CD4-positive, alpha-beta memory T cell (primary cell): ENCODE measurements at regions not wholly inside any gene's neighbourhood (a gene's known extent, or its start where the extent isn't known, plus 50 kb on each side); places are given as distances from the start of the nearest gene placed in this dataset.

Experiments used
- CTCF ChIA-PET: fragments of 350-600 bp; sonication (Branson Sonifier 250); formaldehyde crosslinking; loops from one replicate; lab custom pipeline; 2021; ENCODE audit warnings: inconsistent platforms; ENCODE audit not compliant: partially characterized antibody; lab: Charles Lee
- POLR2A ChIA-PET: fragments of 350-600 bp; sonication (Branson Sonifier 250); formaldehyde crosslinking; loops from one replicate; lab custom pipeline; 2021; ENCODE audit not compliant: partially characterized antibody; lab: Charles Lee
- DNase-seq, 5 donors: peaks; one replicate each; pipeline versions ENCODE4 v3.0.0 to v3.0.0-alpha.2; 2020 to 2022; ENCODE audit warnings: mixed read lengths in 1 of 5
- H3K27ac ChIP-seq: one replicate; pipeline ENCODE4 v1.7.0; 2013; ENCODE audit warnings: low read depth, low read length
- H3K27me3 ChIP-seq: 2 replicates; pipeline ENCODE4 v1.7.0; 2013; ENCODE audit warnings: mild to moderate bottlenecking, low read length, moderate library complexity; ENCODE audit not compliant: insufficient read depth
- H3K36me3 ChIP-seq: 2 replicates; pipeline ENCODE4 v1.7.0; 2013; ENCODE audit warnings: mild to moderate bottlenecking, low read length, moderate library complexity; ENCODE audit not compliant: insufficient read depth
- H3K4me1 ChIP-seq: 2 replicates; pipeline ENCODE4 v1.7.0; 2013; ENCODE audit warnings: mild to moderate bottlenecking, low read length, moderate library complexity; ENCODE audit not compliant: insufficient read depth
- H3K4me3 ChIP-seq, 2 donors: one replicate each; pipeline ENCODE4 v1.7.0; 2013; ENCODE audit warnings: low read length in 2 of 2, mild to moderate bottlenecking in 1 of 2
- H3K9me3 ChIP-seq, 2 donors: one replicate each; pipeline ENCODE4 v1.7.0; 2013; ENCODE audit warnings: low read length in 2 of 2, control low read depth in 1 of 2; ENCODE audit not compliant: control insufficient read depth in 1 of 2
- H3K27ac Mint-ChIP-seq, 7 donors: one replicate each; pipeline ENCODE4 v1.8.0; 2020 to 2021; ENCODE audit warnings: mixed read lengths in 7 of 7, mild to moderate bottlenecking in 6 of 7, inconsistent platforms in 3 of 7, moderate library complexity in 3 of 7
- H3K27me3 Mint-ChIP-seq, 2 donors: one replicate each; pipeline ENCODE4 v1.8.0; 2020 to 2021; ENCODE audit warnings: mixed read lengths in 2 of 2
- H3K36me3 Mint-ChIP-seq, 2 donors: one replicate each; pipeline ENCODE4 v1.8.0; 2020 to 2021; ENCODE audit warnings: mixed read lengths in 2 of 2, inconsistent platforms in 1 of 2, mild to moderate bottlenecking in 1 of 2
- H3K4me1 Mint-ChIP-seq, 4 donors: one replicate each; pipeline ENCODE4 v1.8.0; 2020 to 2021; ENCODE audit warnings: mixed read lengths in 4 of 4, mild to moderate bottlenecking in 1 of 4
- H3K4me3 Mint-ChIP-seq, 8 donors: one replicate each; pipeline ENCODE4 v1.8.0; 2020 to 2021; ENCODE audit warnings: mixed read lengths in 8 of 8, mild to moderate bottlenecking in 7 of 8, moderate library complexity in 6 of 8, inconsistent platforms in 3 of 8
- H3K9me3 Mint-ChIP-seq, 8 donors: one replicate each; pipeline ENCODE4 v1.8.0; 2020 to 2021; ENCODE audit warnings: mixed read lengths in 8 of 8, mild to moderate bottlenecking in 5 of 8, inconsistent platforms in 3 of 8, moderate library complexity in 1 of 8
- intact Hi-C: fragments of 100-400 bp; cut with micrococcal nuclease; formaldehyde crosslinking; loops from one replicate; pipeline ENCODE4 v1.15.1; 2023

GRCh38 chr13:99867535-99868257 lies 103.9 kb downstream of the ZIC5 start:
- intact Hi-C loops, result no loop called here
- ChIA-PET POLR2A (no interaction called here), CTCF (no interaction called here)
- no peak for DNase-seq
- Histone ChIP-seq H3K4me1 (no peaks in the 10 kb centered on the region), H3K27me3 (no peaks in the 10 kb centered on the region), H3K9me3 (no peaks in the 10 kb centered on the region), H3K4me3 (no peak overlapping the region), H3K27ac (no peak overlapping the region), H3K36me3 (no peaks in the 10 kb centered on the region)
- Mint-ChIP-seq H3K4me3 (no peak overlapping the region), H3K9me3 (no peaks in the 10 kb centered on the region), H3K27ac (no peak overlapping the region), H3K4me1 (no peaks in the 10 kb centered on the region), H3K27me3 (no peaks in the 10 kb centered on the region), H3K36me3 (peaks cover 1 to 58% of the 10 kb centered on the region in 2 donors)

GRCh38 chr13:99866781-99867180 lies 104.8 kb downstream of the ZIC5 start:
- Mint-ChIP-seq H3K4me1 (no peaks in the 10 kb centered on the region), H3K27me3 (no peaks in the 10 kb centered on the region), H3K27ac (no peak overlapping the region), H3K36me3 (peaks cover 1 to 64% of the 10 kb centered on the region in 2 donors), H3K9me3 (no peaks in the 10 kb centered on the region), H3K4me3 (no peak overlapping the region)
- no peaks in the 10 kb centered on the region for H3K4me1 ChIP-seq
- H3K27ac ChIP-seq, result no peak overlapping the region
- ChIA-PET CTCF (no interaction called here), POLR2A (no interaction called here)
- no peaks in the 10 kb centered on the region for H3K36me3 ChIP-seq
- DNase-seq, result no peak
- intact Hi-C loops, result no loop called here
- H3K9me3 ChIP-seq, result no peaks in the 10 kb centered on the region
- H3K4me3 ChIP-seq, result no peak overlapping the region
- H3K27me3 ChIP-seq, result no peaks in the 10 kb centered on the region

GRCh38 chr13:99865420-99865930 lies 106.1 kb downstream of the ZIC5 start:
- no peaks in the 10 kb centered on the region for H3K36me3 ChIP-seq
- Mint-ChIP-seq H3K4me1 (peaks cover 0 to 5% (median 0%) of the 10 kb centered on the region in 4 donors), H3K27me3 (no peaks in the 10 kb centered on the region), H3K4me3 (no peak overlapping the region), H3K36me3 (peaks cover 1 to 55% of the 10 kb centered on the region in 2 donors), H3K27ac (no peak overlapping the region), H3K9me3 (no peaks in the 10 kb centered on the region)
- no peak overlapping the region for H3K4me3 ChIP-seq
- H3K4me1 ChIP-seq, result peaks cover under 1% of the 10 kb centered on the region
- intact Hi-C loops, result no loop called here
- no peak overlapping the region for H3K27ac ChIP-seq
- POLR2A ChIA-PET, result no interaction called here
- no peak for DNase-seq
- CTCF ChIA-PET, result no interaction called here
- H3K9me3 ChIP-seq, result no peaks in the 10 kb centered on the region
- no peaks in the 10 kb centered on the region for H3K27me3 ChIP-seq

- intact Hi-C loops, result no loop called here
- peaks cover 4 to 12% (median 4%) of the 10 kb centered on the region in 4 donors for H3K4me1 Mint-ChIP-seq
- no peaks in the 10 kb centered on the region for H3K27me3 Mint-ChIP-seq
- no peak overlapping the region for H3K27ac Mint-ChIP-seq
- H3K9me3 Mint-ChIP-seq, result no peaks in the 10 kb centered on the region
- H3K36me3 Mint-ChIP-seq, result peaks cover 1 to 59% of the 10 kb centered on the region in 2 donors
- H3K4me1 ChIP-seq, result peaks cover 9% of the 10 kb centered on the region
- DNase-seq, result no peak
- H3K4me3 ChIP-seq, result no peak overlapping the region
- CTCF ChIA-PET, result no interaction called here
- POLR2A ChIA-PET, result no interaction called here
- no peaks in the 10 kb centered on the region for H3K36me3 ChIP-seq
- no peaks in the 10 kb centered on the region for H3K27me3 ChIP-seq
- no peaks in the 10 kb centered on the region for H3K9me3 ChIP-seq
- no peak overlapping the region for H3K27ac ChIP-seq
- H3K4me3 Mint-ChIP-seq, result no peak overlapping the region
These were observed 107.0 kb downstream of the ZIC5 start for GRCh38 chr13:99864627-99864990.

- H3K4me3 ChIP-seq, result no peak overlapping the region
- no peak for DNase-seq
- H3K9me3 ChIP-seq, result no peaks in the 10 kb centered on the region
- no peak overlapping the region for H3K27ac ChIP-seq
- no peaks in the 10 kb centered on the region for H3K36me3 ChIP-seq
- CTCF ChIA-PET, result no interaction called here
- H3K4me1 Mint-ChIP-seq, result peaks cover 10 to 18% (median 10%) of the 10 kb centered on the region in 4 donors
- no peaks in the 10 kb centered on the region for H3K9me3 Mint-ChIP-seq
- no peak overlapping the region for H3K4me3 Mint-ChIP-seq
- H3K36me3 Mint-ChIP-seq, result peaks cover 1 to 60% of the 10 kb centered on the region in 2 donors
- intact Hi-C loops, result no loop called here
- no peaks in the 10 kb centered on the region for H3K27me3 Mint-ChIP-seq
- POLR2A ChIA-PET, result no interaction called here
- H3K4me1 ChIP-seq, result peaks cover 9% of the 10 kb centered on the region
- no peaks in the 10 kb centered on the region for H3K27me3 ChIP-seq
- H3K27ac Mint-ChIP-seq, result no peak overlapping the region
These were observed 107.6 kb downstream of the ZIC5 start for GRCh38 chr13:99863789-99864626.

- ChIA-PET POLR2A (no interaction called here), CTCF (no interaction called here)
- Mint-ChIP-seq H3K36me3 (peaks cover 1 to 51% of the 10 kb centered on the region in 2 donors), H3K9me3 (no peaks in the 10 kb centered on the region), H3K27ac (no peak overlapping the region), H3K4me1 (peaks cover 13 to 30% (median 20%) of the 10 kb centered on the region in 4 donors), H3K27me3 (no peaks in the 10 kb centered on the region), H3K4me3 (no peak overlapping the region)
- H3K27ac ChIP-seq, result no peak overlapping the region
- intact Hi-C loops, result no loop called here
- H3K4me3 ChIP-seq, result no peak overlapping the region
- H3K36me3 ChIP-seq, result no peaks in the 10 kb centered on the region
- H3K27me3 ChIP-seq, result no peaks in the 10 kb centered on the region
- peaks cover 9% of the 10 kb centered on the region for H3K4me1 ChIP-seq
- H3K9me3 ChIP-seq, result no peaks in the 10 kb centered on the region
- no peak for DNase-seq
These were observed 109.3 kb downstream of the ZIC5 start for GRCh38 chr13:99862244-99862643.

- peaks cover 1 to 46% of the 10 kb centered on the region in 2 donors for H3K36me3 Mint-ChIP-seq
- ChIA-PET POLR2A (no interaction called here), CTCF (no interaction called here)
- no peaks in the 10 kb centered on the region for H3K9me3 ChIP-seq
- intact Hi-C loops, result no loop called here
- H3K9me3 Mint-ChIP-seq, result no peaks in the 10 kb centered on the region
- no peaks in the 10 kb centered on the region for H3K36me3 ChIP-seq
- H3K4me1 Mint-ChIP-seq, result peaks cover 13 to 30% (median 20%) of the 10 kb centered on the region in 4 donors
- H3K27me3 Mint-ChIP-seq, result no peaks in the 10 kb centered on the region
- no peak overlapping the region for H3K27ac ChIP-seq
- H3K4me3 Mint-ChIP-seq, result no peak overlapping the region
- H3K4me1 ChIP-seq, result peaks cover 9% of the 10 kb centered on the region
- DNase-seq, result no peak
- H3K27ac Mint-ChIP-seq, result no peak overlapping the region
- H3K4me3 ChIP-seq, result no peak overlapping the region
- no peaks in the 10 kb centered on the region for H3K27me3 ChIP-seq
These were observed 109.8 kb downstream of the ZIC5 start for GRCh38 chr13:99861771-99862170.
